Right lobe of liver (tissue), 6 donors: ENCODE measurements at regions not wholly inside any gene's neighbourhood (a gene's known extent, or its start where the extent isn't known, plus 50 kb on each side); places are given as distances from the start of the nearest gene placed in this dataset.

Experiments
- ATAC-seq, 4 donors: fragments of 200-7000 bp; cut with Tn5 transposase; one replicate each; pipeline ENCODE4 v1.9.1; 2020; ENCODE audit warnings: mild to moderate bottlenecking in 4 of 4, moderate library complexity in 4 of 4
- DNase-seq, 3 donors: peaks; one replicate each; pipeline ENCODE4 v3.0.0-alpha.2; 2020
- H3K27ac ChIP-seq, 3 donors: fragments of 200-600 bp; one replicate each; pipeline ENCODE4 v1.8.0; 2022
- H3K27me3 ChIP-seq, 2 donors: fragments of 200-600 bp; one replicate each; pipeline ENCODE4 v1.8.0; 2022
- H3K36me3 ChIP-seq, 4 donors: fragments of 200-600 bp; sonication (generic) in 1 of 4; one replicate each; pipeline versions ENCODE4 v1.5.1 to v1.8.0; 2017 to 2022; ENCODE audit warnings: control low read depth in 1 of 4
- H3K4me1 ChIP-seq, 4 donors: fragments of 200-600 bp; sonication (generic) in 1 of 4; one replicate each; pipeline versions ENCODE4 v1.5.1 to v1.8.0; 2017 to 2022; ENCODE audit warnings: control low read depth in 1 of 4
- H3K4me3 ChIP-seq, 3 donors: fragments of 200-600 bp; one replicate each; pipeline ENCODE4 v1.8.0; 2022
- H3K9me3 ChIP-seq, 4 donors: fragments of 200-600 bp; sonication (generic) in 1 of 4; one replicate each; pipeline versions ENCODE4 v1.5.1 to v1.8.0; 2017 to 2022; ENCODE audit warnings: control low read depth in 1 of 4
- POLR2A ChIP-seq: fragments of 450-650 bp; IDR thresholded peaks from one replicate; pipeline ENCODE4 v1.6.1; 2017; ENCODE audit warnings: antibody characterized with exemption, mild to moderate bottlenecking
- WGBS: methylation state at CpG from one replicate; pipeline ENCODE4 v1.1.6; 2018; ENCODE audit warnings: low coverage, low lambda C conversion rate; ENCODE audit not compliant: insufficient coverage; ENCODE audit errors: missing lambda C conversion rate; 5-methylcytosine and 5-hydroxymethylcytosine counted together
- intact Hi-C, 2 donors: fragments of 100-400 bp; cut with DNase I; formaldehyde crosslinking; loops; one replicate each; pipeline versions ENCODE4 v1.11.2 to v1.14.1; 2022
- TF ChIP-seq, protein P1 (sequence below), 4 donors: fragments of 200-600 bp in 3 of 4; fragments of 450-650 bp in 1 of 4; IDR thresholded peaks; one replicate each; pipeline versions ENCODE4 v1.5.1 to v1.8.0; 2016 to 2022; ENCODE audit warnings: antibody characterized with exemption in 4 of 4, mild to moderate bottlenecking in 2 of 4
- donor health status: DM: no; HTN: yes; CAD: no.
- donor health status: DM: no; HTN: no; CAD: no.
- donor health status: DM: no; HTN: no; CAD: no.
- donor health status: DM: no; HTN: yes; CAD: no.
- donor health status: DM: no; HTN: yes; CAD: no.

- no peak for TF ChIP-seq POLR2A
- TF ChIP-seq, protein P1, sequence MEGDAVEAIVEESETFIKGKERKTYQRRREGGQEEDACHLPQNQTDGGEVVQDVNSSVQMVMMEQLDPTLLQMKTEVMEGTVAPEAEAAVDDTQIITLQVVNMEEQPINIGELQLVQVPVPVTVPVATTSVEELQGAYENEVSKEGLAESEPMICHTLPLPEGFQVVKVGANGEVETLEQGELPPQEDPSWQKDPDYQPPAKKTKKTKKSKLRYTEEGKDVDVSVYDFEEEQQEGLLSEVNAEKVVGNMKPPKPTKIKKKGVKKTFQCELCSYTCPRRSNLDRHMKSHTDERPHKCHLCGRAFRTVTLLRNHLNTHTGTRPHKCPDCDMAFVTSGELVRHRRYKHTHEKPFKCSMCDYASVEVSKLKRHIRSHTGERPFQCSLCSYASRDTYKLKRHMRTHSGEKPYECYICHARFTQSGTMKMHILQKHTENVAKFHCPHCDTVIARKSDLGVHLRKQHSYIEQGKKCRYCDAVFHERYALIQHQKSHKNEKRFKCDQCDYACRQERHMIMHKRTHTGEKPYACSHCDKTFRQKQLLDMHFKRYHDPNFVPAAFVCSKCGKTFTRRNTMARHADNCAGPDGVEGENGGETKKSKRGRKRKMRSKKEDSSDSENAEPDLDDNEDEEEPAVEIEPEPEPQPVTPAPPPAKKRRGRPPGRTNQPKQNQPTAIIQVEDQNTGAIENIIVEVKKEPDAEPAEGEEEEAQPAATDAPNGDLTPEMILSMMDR (IDR thresholded peaks at IDR 0.05) = no peak
- Histone ChIP-seq H3K27me3 (no peaks in the 10 kb centered on the region), H3K9me3 (no peaks in the 10 kb centered on the region), H3K4me1 (no peaks in the 10 kb centered on the region), H3K27ac (no peak overlapping the region), H3K36me3 (no peaks in the 10 kb centered on the region), H3K4me3 (no peak overlapping the region)
- DNase-seq (no peak), ATAC-seq (no peak)
- WGBS = 93% methylated on average over 5 of the region's 6 CpGs
- intact Hi-C loops = no loop called here
Measured at GRCh38 chr2:144259332-144259731, 260.6 kb downstream of the ZEB2 start.

DNA sequence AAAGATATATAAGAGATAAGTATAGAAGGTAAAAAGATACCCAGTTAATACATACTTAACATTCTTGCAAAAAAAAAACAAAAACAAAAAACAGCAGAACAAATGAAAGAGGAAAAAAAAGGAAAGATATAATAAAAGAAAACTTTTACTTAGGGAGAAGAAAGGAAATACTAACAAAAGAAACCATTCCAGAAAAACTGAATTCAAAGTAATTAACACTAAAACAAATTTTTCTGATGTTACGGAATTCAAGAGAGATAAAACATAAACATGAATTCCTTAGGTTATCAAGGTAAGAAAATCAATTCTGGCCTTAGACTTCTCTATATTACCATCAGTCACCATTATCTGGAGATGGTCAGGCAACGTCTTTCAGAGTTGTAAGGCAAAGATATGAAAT lies 261.8 kb downstream of the ZEB2 start:
- DNase-seq (no peak), ATAC-seq (no peak)
- WGBS = 83% methylated on average over 2 of the region's 2 CpGs
- TF ChIP-seq POLR2A = no peak
- TF ChIP-seq, protein P1 (IDR thresholded peaks at IDR 0.05) = no peak
- no peak overlapping the region for H3K4me3 ChIP-seq
- intact Hi-C loops = no loop called here
- no peaks in the 10 kb centered on the region for H3K9me3 ChIP-seq
- no peak overlapping the region for H3K27ac ChIP-seq
- no peaks in the 10 kb centered on the region for H3K27me3 ChIP-seq
- no peaks in the 10 kb centered on the region for H3K4me1 ChIP-seq
- H3K36me3 ChIP-seq = no peaks in the 10 kb centered on the region

GRCh38 chr2:144256996-144257707 lies 262.8 kb downstream of the ZEB2 start:
- no peaks in the 10 kb centered on the region for H3K4me1 ChIP-seq
- 67% methylated on average over 1 of the region's 1 CpG for WGBS
- ATAC-seq (no peak), DNase-seq (no peak)
- no peak overlapping the region for H3K27ac ChIP-seq
- H3K9me3 ChIP-seq = no peaks in the 10 kb centered on the region
- no peak overlapping the region for H3K4me3 ChIP-seq
- H3K27me3 ChIP-seq = no peaks in the 10 kb centered on the region
- intact Hi-C loops = no loop called here
- TF ChIP-seq, protein P1 (IDR thresholded peaks at IDR 0.05) = no peak
- no peak for TF ChIP-seq POLR2A
- no peaks in the 10 kb centered on the region for H3K36me3 ChIP-seq

DNA sequence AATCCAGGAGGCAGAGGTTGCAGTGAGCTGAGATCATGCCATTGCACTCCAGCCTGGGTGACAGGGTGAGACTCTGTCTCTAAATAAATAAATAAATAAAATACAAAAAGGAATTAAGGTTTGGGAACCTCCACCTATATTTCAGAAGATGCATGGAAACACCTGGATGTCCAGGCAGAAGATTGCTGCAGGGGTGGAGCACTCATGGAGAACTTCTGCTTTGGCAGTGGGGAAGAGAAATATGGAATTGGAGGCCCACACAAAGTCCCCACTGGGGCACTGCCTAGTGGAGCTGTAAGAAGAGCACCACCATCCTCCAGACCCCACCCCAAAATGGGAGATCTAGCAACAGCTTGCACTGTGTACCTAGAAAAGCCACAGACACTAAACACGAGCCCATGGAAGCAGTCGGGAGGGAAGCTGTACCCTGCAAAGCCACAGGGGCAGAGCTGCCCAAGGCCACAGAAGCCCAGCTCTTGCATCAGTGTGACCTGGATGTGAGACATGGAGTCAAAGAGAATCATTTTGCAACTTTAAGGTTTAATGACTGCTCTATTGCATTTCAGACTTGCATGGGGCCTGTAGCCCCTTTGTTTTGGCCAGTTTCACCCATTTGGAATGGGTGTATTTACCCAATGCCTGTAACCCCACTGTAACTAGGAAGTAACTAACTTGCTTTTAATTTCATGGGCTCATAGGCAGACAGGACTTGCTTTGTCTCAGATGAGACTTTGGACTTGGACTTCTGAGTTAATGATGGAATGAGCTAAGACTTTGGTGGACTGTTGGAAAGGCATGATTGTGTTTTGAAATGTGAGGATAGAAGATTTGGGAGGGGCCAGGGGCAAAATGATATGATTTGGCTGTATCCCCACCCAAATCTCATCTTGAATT lies 265.3 kb downstream of the ZEB2 start:
- 100% methylated on average over 2 of the region's 2 CpGs for WGBS
- H3K9me3 ChIP-seq = no peaks in the 10 kb centered on the region
- no peak overlapping the region for H3K4me3 ChIP-seq
- TF ChIP-seq, protein P1 (IDR thresholded peaks at IDR 0.05) = no peak
- TF ChIP-seq POLR2A = no peak
- no peaks in the 10 kb centered on the region for H3K36me3 ChIP-seq
- no peak for DNase-seq
- H3K4me1 ChIP-seq = no peaks in the 10 kb centered on the region
- H3K27me3 ChIP-seq = no peaks in the 10 kb centered on the region
- ATAC-seq = no peak
- intact Hi-C loops = no loop called here
- H3K27ac ChIP-seq = no peak overlapping the region
